WTC11 (cell line): ENCODE measurements at regions not wholly inside any gene's neighbourhood (a gene's known extent, or its start where the extent isn't known, plus 50 kb on each side); places are given as distances from the start of the nearest gene placed in this dataset.

ENCODE experiments used
- CTCF ChIP-seq: fragments of 200-600 bp; IDR thresholded peaks from 2 replicates; pipeline ENCODE4 v1.8.0; 2022; ENCODE audit warnings: antibody characterized with exemption
- ELF4 ChIP-seq: sonication (generic); formaldehyde crosslinking; IDR thresholded peaks from 2 replicates; pipeline ENCODE4 v1.8.1; 2022; ENCODE audit warnings: low read depth, mild to moderate bottlenecking, moderate library complexity, missing genetic modification reagents
- ESRRA ChIP-seq: sonication (generic); formaldehyde crosslinking; IDR thresholded peaks from 2 replicates; pipeline ENCODE4 v1.8.1; 2022; ENCODE audit warnings: mild to moderate bottlenecking, missing genetic modification reagents, borderline replicate concordance
- ETV6 ChIP-seq: sonication (generic); formaldehyde crosslinking; IDR thresholded peaks from 2 replicates; pipeline ENCODE4 v1.8.1; 2022; ENCODE audit warnings: mild to moderate bottlenecking, missing genetic modification reagents
- FOXP1 ChIP-seq: sonication (generic); formaldehyde crosslinking; IDR thresholded peaks from 2 replicates; pipeline ENCODE4 v1.8.0; 2022; ENCODE audit warnings: missing genetic modification reagents, mild to moderate bottlenecking, moderate library complexity, borderline replicate concordance
- MXD4 ChIP-seq: fragments of 250-450 bp; sonication (Bioruptor Pico); IDR thresholded peaks from 2 replicates; pipeline ENCODE4 v1.8.0; 2021; ENCODE audit warnings: mild to moderate bottlenecking, moderate library complexity, borderline replicate concordance
- OVOL2 ChIP-seq: fragments of 250-450 bp; sonication (Bioruptor Pico); IDR thresholded peaks from 2 replicates; pipeline ENCODE4 v1.9.0; 2021; ENCODE audit warnings: mild to moderate bottlenecking, borderline replicate concordance
- TEAD4 ChIP-seq: sonication (generic); formaldehyde crosslinking; IDR thresholded peaks from 2 replicates; pipeline ENCODE4 v1.8.0; 2022; ENCODE audit warnings: mild to moderate bottlenecking, missing genetic modification reagents
- TF ChIP-seq, protein P1 (sequence below): sonication (generic); formaldehyde crosslinking; conservative IDR thresholded peaks from 2 replicates; pipeline ENCODE4 v1.8.1; 2023; ENCODE audit warnings: mild to moderate bottlenecking, low read depth, missing genetic modification reagents, moderate library complexity
- TF ChIP-seq, protein P2 (sequence below): sonication (generic); formaldehyde crosslinking; IDR thresholded peaks from 2 replicates; pipeline ENCODE4 v1.8.0; 2023; ENCODE audit warnings: missing genetic modification reagents

DNA sequence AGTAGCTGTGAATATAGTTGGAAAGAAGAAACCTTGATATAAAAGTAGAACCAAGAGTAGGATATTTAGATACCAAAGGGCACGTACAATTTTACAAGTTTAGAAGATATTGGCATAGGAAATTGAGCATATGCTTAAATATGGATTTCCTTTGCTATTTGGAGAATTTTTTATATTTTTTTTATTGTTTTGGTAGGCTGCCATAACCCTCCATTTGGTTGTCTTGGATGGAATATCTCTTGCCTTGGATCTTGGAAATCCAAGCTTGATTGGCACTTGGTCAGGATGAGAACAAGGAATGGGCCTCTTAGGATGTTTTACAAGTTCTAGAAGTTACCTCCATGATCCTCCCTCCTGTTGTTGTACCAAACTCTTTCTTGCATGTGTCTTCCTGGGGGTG, 297.1 kb downstream of the PRL start:
- TF ChIP-seq MXD4: no peak
- no peak for TF ChIP-seq ETV6 (CRISPR knock-in tag)
- TF ChIP-seq, protein P1, sequence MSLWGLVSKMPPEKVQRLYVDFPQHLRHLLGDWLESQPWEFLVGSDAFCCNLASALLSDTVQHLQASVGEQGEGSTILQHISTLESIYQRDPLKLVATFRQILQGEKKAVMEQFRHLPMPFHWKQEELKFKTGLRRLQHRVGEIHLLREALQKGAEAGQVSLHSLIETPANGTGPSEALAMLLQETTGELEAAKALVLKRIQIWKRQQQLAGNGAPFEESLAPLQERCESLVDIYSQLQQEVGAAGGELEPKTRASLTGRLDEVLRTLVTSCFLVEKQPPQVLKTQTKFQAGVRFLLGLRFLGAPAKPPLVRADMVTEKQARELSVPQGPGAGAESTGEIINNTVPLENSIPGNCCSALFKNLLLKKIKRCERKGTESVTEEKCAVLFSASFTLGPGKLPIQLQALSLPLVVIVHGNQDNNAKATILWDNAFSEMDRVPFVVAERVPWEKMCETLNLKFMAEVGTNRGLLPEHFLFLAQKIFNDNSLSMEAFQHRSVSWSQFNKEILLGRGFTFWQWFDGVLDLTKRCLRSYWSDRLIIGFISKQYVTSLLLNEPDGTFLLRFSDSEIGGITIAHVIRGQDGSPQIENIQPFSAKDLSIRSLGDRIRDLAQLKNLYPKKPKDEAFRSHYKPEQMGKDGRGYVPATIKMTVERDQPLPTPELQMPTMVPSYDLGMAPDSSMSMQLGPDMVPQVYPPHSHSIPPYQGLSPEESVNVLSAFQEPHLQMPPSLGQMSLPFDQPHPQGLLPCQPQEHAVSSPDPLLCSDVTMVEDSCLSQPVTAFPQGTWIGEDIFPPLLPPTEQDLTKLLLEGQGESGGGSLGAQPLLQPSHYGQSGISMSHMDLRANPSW: no peak
- TF ChIP-seq ELF4 (CRISPR knock-in tag): no peak
- TF ChIP-seq CTCF: no peak
- no peak for TF ChIP-seq FOXP1 (CRISPR knock-in tag)
- no peak for TF ChIP-seq OVOL2 (CRISPR knock-in tag)
- no peak for TF ChIP-seq ESRRA
- TF ChIP-seq TEAD4 (CRISPR knock-in tag): no peak
- TF ChIP-seq, protein P2, sequence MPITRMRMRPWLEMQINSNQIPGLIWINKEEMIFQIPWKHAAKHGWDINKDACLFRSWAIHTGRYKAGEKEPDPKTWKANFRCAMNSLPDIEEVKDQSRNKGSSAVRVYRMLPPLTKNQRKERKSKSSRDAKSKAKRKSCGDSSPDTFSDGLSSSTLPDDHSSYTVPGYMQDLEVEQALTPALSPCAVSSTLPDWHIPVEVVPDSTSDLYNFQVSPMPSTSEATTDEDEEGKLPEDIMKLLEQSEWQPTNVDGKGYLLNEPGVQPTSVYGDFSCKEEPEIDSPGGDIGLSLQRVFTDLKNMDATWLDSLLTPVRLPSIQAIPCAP (CRISPR knock-in tag): no peak
